BLaER1 treated with 17β-estradiol and CSF1 and Interleukin-3, amounts not matched to agents 10 nM and 100 nM (cell line): ENCODE measurements at regions not wholly inside any gene's neighbourhood (a gene's known extent, or its start where the extent isn't known, plus 50 kb on each side); places are given as distances from the start of the nearest gene placed in this dataset.
A peak's percentile ranks its signal among the peaks of the same experiment; 100 is the strongest.

Experiments used
- H3K27ac ChIP-seq, 11 experiments: shearing (Covaris generic); formaldehyde crosslinking; 2 replicates each; pipeline ENCODE4 v1.8.1; 2022
- H3K27me3 ChIP-seq, 11 experiments: shearing (Covaris generic); formaldehyde crosslinking; 2 replicates each; pipeline ENCODE4 v1.8.1; 2022
- H3K36me3 ChIP-seq, 11 experiments: shearing (Covaris generic); formaldehyde crosslinking; 2 replicates each; pipeline ENCODE4 v1.8.1; 2022
- H3K4me1 ChIP-seq, 10 experiments: shearing (Covaris generic); formaldehyde crosslinking; 2 replicates each; pipeline ENCODE4 v1.8.1; 2022
- H3K4me2 ChIP-seq, 11 experiments: shearing (Covaris generic); formaldehyde crosslinking; 2 replicates each; pipeline ENCODE4 v1.8.1; 2022
- H3K4me3 ChIP-seq, 10 experiments: shearing (Covaris generic); formaldehyde crosslinking; 2 replicates each; pipeline ENCODE4 v1.8.1; 2022
- H3K9ac ChIP-seq, 11 experiments: shearing (Covaris generic); formaldehyde crosslinking; 2 replicates each; pipeline ENCODE4 v1.8.1; 2022
- H3K9me3 ChIP-seq, 11 experiments: shearing (Covaris generic); formaldehyde crosslinking; replicated peaks in 1 of 11; 2 replicates each; pipeline ENCODE4 v1.8.1; 2022
- H4K20me1 ChIP-seq, 11 experiments: shearing (Covaris generic); formaldehyde crosslinking; 2 replicates each; pipeline ENCODE4 v1.8.1; 2022
- Cebpa-rat ChIP-seq, 11 experiments: shearing (Covaris generic); IDR thresholded peaks; 2 replicates each; pipeline ENCODE4 v1.8.1; 2022

GRCh38 chr1:29709704-29710280 is 473.5 kb downstream of the PTPRU start:
- H3K9ac ChIP-seq, result peak overlapping the region in 9 of 11 experiments; percentile 68 to 84 (median 81); a peak in 18 of 22 replicates
- peak overlapping the region in 3 of 10 experiments; percentile 4 to 40 (median 7); a peak in 2 of 20 replicates for H3K4me3 ChIP-seq
- peaks cover 73 to 92% (median 81%) of the 10 kb centered on the region in 10 experiments for H3K4me1 ChIP-seq
- H3K27ac ChIP-seq, result peak overlapping the region; percentile 85 to 99 (median 94)
- TF ChIP-seq Cebpa-rat (IDR thresholded peaks at IDR 0.05), result peak in 6 of 11 experiments; percentile 17 to 80 (median 62); a peak in 7 of 22 replicates
- no peaks in the 10 kb centered on the region for H3K9me3 ChIP-seq
- H3K4me2 ChIP-seq, result peak overlapping the region; percentile 76 to 95 (median 89)
- H4K20me1 ChIP-seq, result no peaks in the 10 kb centered on the region
- no peaks in the 10 kb centered on the region for H3K27me3 ChIP-seq
- H3K36me3 ChIP-seq, result no peaks in the 10 kb centered on the region

DNA sequence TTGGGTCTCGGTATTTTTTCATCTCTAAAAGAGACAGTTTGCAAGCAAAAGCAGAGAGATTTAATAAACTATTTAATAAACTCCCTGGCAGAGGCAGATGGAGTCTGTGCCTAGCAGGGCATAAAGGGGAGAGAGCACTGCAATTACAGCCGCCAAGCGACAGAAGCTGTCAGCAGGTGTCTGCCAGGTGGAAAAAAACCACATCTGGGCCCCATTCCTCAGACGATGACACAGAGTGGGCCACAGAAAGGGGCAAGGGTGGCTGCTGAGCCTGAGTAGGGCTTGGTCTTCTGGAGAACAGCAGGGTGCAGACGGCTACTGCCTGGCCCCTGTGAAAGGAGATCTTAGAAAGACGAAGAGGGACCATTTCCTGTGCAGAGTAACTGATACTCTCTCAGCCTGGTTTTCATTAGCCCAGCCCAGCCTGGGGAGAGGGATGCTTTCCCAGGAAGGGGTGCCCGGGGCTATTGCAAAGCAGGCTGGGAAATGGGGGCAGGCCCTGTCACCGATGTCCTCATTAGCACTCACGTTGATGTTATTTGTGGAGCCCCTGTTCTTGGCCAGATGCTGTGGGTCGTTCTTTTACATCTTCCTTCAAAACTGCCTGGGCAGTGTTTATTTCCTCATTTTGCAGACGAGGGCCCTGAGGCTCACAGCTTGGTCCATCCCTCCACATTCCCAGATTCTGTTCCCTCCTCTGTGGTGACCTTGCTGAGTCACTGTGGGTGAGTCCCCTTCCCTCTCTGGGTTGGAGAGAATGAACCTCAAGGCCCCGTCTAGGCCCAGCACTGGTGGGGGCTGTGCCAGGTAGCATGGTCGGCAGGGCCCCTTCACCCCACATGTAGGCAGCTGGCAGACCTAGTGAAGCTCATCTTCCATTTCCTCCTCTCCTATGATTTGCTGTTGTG is 472.7 kb downstream of the PTPRU start:
- Histone ChIP-seq H4K20me1 (no peaks in the 10 kb centered on the region), H3K4me1 (peaks cover 69 to 85% (median 76%) of the 10 kb centered on the region in 10 experiments), H3K36me3 (no peaks in the 10 kb centered on the region), H3K27me3 (no peaks in the 10 kb centered on the region), H3K27ac (peak overlapping the region; percentile 85 to 99 (median 94)), H3K9me3 (no peaks in the 10 kb centered on the region), H3K9ac (peak overlapping the region; percentile 55 to 84 (median 77); a peak in 20 of 22 replicates), H3K4me3 (peak overlapping the region in 6 of 10 experiments; percentile 6 to 40 (median 15); a peak in 9 of 20 replicates), H3K4me2 (peak overlapping the region; percentile 76 to 95 (median 89))
- 0 out of 22 replicates have a peak, but pooled peaks of 1 of the 11 experiments have one; percentile 16 for TF ChIP-seq Cebpa-rat (IDR thresholded peaks at IDR 0.05)

- Histone ChIP-seq H3K4me3 (peak overlapping the region in 5 of 10 experiments; percentile 6 to 40 (median 21); a peak in 6 of 20 replicates), H3K27me3 (no peaks in the 10 kb centered on the region), H3K27ac (peak overlapping the region; percentile 85 to 99 (median 94)), H4K20me1 (no peaks in the 10 kb centered on the region), H3K9ac (peak overlapping the region; percentile 55 to 84 (median 77); a peak in 21 of 22 replicates), H3K4me1 (peaks cover 63 to 80% (median 74%) of the 10 kb centered on the region in 10 experiments), H3K36me3 (no peaks in the 10 kb centered on the region), H3K4me2 (peak overlapping the region; percentile 76 to 95 (median 89)), H3K9me3 (no peaks in the 10 kb centered on the region)
- 0 out of 22 replicates have a peak, but pooled peaks of 1 of the 11 experiments have one; percentile 13 for TF ChIP-seq Cebpa-rat (IDR thresholded peaks at IDR 0.05)
These were observed 472.1 kb downstream of the PTPRU start for GRCh38 chr1:29708381-29708780.

DNA sequence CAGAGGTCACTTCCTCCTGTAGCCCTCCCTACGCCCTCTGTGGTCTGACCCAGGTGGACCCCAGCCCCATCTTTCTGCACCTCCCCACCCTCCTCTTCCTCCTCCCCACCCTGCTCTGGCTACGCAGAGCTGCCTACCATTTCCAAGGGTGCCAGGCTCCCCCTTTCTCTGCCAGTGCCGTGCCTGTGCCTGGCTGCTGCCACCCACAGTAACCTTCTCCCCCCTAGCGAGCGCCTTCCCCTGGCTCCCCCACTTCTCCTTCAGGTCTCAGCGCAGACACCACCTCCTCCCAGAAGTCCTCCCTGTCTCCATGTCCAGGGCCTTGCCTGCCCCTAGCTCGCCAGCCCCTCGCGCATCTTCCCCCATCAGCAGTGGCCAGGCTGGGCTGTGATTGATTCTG is 471.5 kb downstream of the PTPRU start:
- H3K27me3 ChIP-seq, result no peaks in the 10 kb centered on the region
- peak overlapping the region; percentile 85 to 99 (median 94) for H3K27ac ChIP-seq
- no peaks in the 10 kb centered on the region for H3K36me3 ChIP-seq
- peak overlapping the region; percentile 76 to 95 (median 89) for H3K4me2 ChIP-seq
- peaks cover 57 to 74% (median 71%) of the 10 kb centered on the region in 10 experiments for H3K4me1 ChIP-seq
- TF ChIP-seq Cebpa-rat (IDR thresholded peaks at IDR 0.05), result no peak
- peak overlapping the region in 3 of 10 experiments; percentile 9 to 30 (median 21); a peak in 4 of 20 replicates for H3K4me3 ChIP-seq
- H3K9me3 ChIP-seq, result no peaks in the 10 kb centered on the region
- H4K20me1 ChIP-seq, result no peaks in the 10 kb centered on the region
- H3K9ac ChIP-seq, result peak overlapping the region; percentile 55 to 84 (median 77); a peak in 21 of 22 replicates

DNA sequence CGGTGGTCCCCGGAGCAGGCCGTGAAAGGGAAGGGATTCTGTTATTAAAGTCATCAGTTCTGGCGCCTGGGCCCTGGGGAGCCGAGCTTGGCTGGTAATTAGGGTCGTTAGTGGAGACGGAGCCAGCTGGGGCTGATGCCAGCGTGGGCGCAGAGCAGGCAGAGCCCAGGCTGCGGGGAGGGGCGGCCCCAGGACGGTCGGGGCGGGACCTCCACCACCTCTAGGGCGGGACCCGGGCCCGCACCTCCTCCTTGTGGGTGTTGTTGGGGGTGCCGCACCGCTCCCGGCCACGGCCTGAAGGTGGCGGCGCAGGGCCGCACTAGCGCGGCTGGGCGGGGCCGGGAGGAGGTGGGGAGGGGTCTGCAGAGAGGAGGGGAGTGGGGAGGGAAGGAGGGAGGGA is 470.6 kb downstream of the PTPRU start:
- H3K27me3 ChIP-seq, result no peaks in the 10 kb centered on the region
- H3K36me3 ChIP-seq, result no peaks in the 10 kb centered on the region
- TF ChIP-seq Cebpa-rat (IDR thresholded peaks at IDR 0.05), result no peak
- H4K20me1 ChIP-seq, result no peaks in the 10 kb centered on the region
- no peaks in the 10 kb centered on the region for H3K9me3 ChIP-seq
- H3K4me2 ChIP-seq, result peak overlapping the region; percentile 58 to 83 (median 70)
- peak overlapping the region in 5 of 11 experiments; percentile 31 to 52 (median 39); a peak in 6 of 22 replicates for H3K9ac ChIP-seq
- peaks cover 50 to 66% (median 62%) of the 10 kb centered on the region in 10 experiments for H3K4me1 ChIP-seq
- peak overlapping the region in 8 of 11 experiments; percentile 14 to 60 (median 31); a peak in 9 of 22 replicates for H3K27ac ChIP-seq
- H3K4me3 ChIP-seq, result peak overlapping the region in 4 of 10 experiments; percentile 12 to 23 (median 20); a peak in 3 of 20 replicates

- Histone ChIP-seq H3K9me3 (no peaks in the 10 kb centered on the region), H3K4me2 (no peak overlapping the region), H4K20me1 (no peaks in the 10 kb centered on the region), H3K9ac (no peak overlapping the region), H3K27me3 (no peaks in the 10 kb centered on the region), H3K27ac (no peak overlapping the region), H3K36me3 (no peaks in the 10 kb centered on the region), H3K4me1 (peaks cover 27 to 42% (median 38%) of the 10 kb centered on the region in 10 experiments), H3K4me3 (no peak overlapping the region)
- no peak for TF ChIP-seq Cebpa-rat (IDR thresholded peaks at IDR 0.05)
These were observed 468.1 kb downstream of the PTPRU start for GRCh38 chr1:29704430-29704829.

DNA sequence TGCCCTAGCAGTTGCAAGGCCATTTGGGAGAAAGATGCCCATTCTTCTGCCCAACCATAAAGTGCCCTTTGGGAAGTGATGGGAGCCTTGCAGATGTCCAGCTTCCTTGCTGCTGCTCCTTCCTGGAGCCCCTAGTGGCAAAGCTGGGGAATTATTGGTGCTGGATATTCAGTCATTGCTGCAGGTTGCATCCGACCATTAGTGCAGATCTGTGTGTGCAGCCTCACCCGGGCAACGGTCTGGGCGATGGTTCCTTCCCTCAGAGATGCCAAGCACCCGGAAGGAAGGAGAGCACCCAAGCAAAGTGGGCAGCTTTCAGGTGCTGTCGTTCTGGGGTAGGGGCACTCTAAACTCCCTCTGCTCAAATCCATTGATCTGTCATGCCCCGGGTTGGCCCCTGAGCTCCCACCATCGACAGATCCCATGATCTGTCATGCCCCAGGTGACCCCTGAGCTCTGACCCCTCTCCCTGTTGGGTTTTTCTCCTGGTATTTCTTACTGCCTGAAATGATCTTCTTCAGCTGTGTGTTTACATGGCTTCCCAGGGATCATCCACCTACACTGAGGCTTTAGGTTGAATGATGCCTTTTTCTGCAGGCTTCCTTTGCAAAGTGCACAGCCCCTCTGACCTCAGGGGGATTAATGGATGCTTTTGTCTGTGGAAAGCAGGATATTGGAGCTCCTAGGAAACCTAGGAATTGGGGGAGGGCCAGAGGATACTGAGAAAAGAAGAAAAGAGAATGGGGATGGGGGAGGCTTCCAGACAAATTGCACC is 467.5 kb downstream of the PTPRU start:
- Histone ChIP-seq H3K4me3 (no peak overlapping the region), H3K36me3 (no peaks in the 10 kb centered on the region), H3K27ac (no peak overlapping the region), H3K9ac (no peak overlapping the region), H3K27me3 (no peaks in the 10 kb centered on the region), H4K20me1 (no peaks in the 10 kb centered on the region), H3K9me3 (no peaks in the 10 kb centered on the region), H3K4me2 (no peak overlapping the region), H3K4me1 (peaks cover 21 to 36% (median 32%) of the 10 kb centered on the region in 10 experiments)
- no peak for TF ChIP-seq Cebpa-rat (IDR thresholded peaks at IDR 0.05)

GRCh38 chr1:29700491-29700890 is 464.2 kb downstream of the PTPRU start:
- Histone ChIP-seq H3K4me3 (no peak overlapping the region), H4K20me1 (no peaks in the 10 kb centered on the region), H3K4me1 (peaks cover 0 to 14% (median 8%) of the 10 kb centered on the region in 10 experiments; a peak in 15 of 20 replicates), H3K27ac (no peak overlapping the region), H3K9ac (no peak overlapping the region), H3K4me2 (peak overlapping the region in 1 of 11 experiments; percentile 49; a peak in 2 of 22 replicates), H3K27me3 (no peaks in the 10 kb centered on the region), H3K9me3 (no peaks in the 10 kb centered on the region), H3K36me3 (no peaks in the 10 kb centered on the region)
- no peak for TF ChIP-seq Cebpa-rat (IDR thresholded peaks at IDR 0.05)
